ENCODE measurements at regions not wholly inside any gene's neighbourhood (a gene's known extent, or its start where the extent isn't known, plus 50 kb on each side); places are given as distances from the start of the nearest gene placed in this dataset.

DNA sequence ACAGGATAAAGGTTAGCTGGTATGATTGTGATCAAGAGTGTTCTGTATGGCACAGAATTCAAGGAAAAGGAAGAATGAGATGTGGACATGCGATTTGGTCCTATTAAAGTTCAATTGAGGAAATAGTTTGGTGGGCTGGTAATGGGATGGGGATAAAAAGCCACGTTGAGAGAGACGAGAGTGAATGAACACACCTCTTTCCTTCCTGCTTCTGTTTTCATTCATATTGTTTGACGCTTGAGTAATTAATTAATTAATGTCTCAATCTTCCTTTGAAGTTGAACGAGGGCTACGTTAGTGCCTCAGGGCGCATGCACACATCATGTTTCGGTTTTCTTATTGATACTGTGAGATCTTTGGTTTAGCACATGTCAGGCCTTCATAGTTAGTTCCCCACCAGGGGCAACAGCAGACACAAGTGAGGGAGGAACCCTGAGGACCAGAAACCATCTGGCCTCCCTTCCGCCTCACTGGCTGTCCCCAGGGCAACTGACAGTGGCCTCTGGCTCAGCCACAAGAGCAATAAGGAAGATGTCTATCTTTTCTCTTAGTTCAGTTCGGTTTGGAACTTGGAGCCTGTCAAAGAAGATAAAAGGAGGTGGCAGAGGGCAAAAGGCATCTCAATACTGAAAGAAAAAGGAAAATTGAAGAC, 116.0 kb downstream of the LIPG start:
- TF ChIP-seq CTCF (IDR thresholded peaks at IDR 0.05) = no peak
- no peak for TF ChIP-seq POLR2A (IDR thresholded peaks at IDR 0.05)

Data from vagina (tissue), 2 donors.